H4 (cell line): ENCODE measurements at regions not wholly inside any gene's neighbourhood (a gene's known extent, or its start where the extent isn't known, plus 50 kb on each side); places are given as distances from the start of the nearest gene placed in this dataset.
"Not testable (repeated sequence)": the region's sequence is repeated elsewhere in the genome, so short reads cannot be mapped to it uniquely, and the experiment has no call there.

Experiments used
- DNase-seq: peaks from one replicate; pipeline ENCODE4 v3.0.0-alpha.2; 2015; ENCODE audit warnings: low spot score

GRCh38 chr3:109995377-109995776, 658.0 kb upstream of the DPPA4 start:
- DNase-seq = no peak

GRCh38 chr3:110001905-110002304, 664.6 kb upstream of the DPPA4 start:
- DNase-seq = not testable (repeated sequence)

- DNase-seq = no peak
Measured at GRCh38 chr3:110006913-110007312, 669.6 kb upstream of the DPPA4 start.

GRCh38 chr3:110015231-110015963, 678.1 kb upstream of the DPPA4 start:
- DNase-seq = no peak

- DNase-seq = no peak
Measured at GRCh38 chr3:110016235-110016815, 679.0 kb upstream of the DPPA4 start.

GRCh38 chr3:110017304-110017703, 680.0 kb upstream of the DPPA4 start:
- no peak for DNase-seq

- DNase-seq = no peak
Measured at GRCh38 chr3:110021659-110022058, 684.3 kb upstream of the DPPA4 start.

GRCh38 chr3:110023022-110023421, 685.7 kb upstream of the DPPA4 start:
- DNase-seq = not testable (repeated sequence)

GRCh38 chr3:110026421-110026820, 689.1 kb upstream of the DPPA4 start:
- no peak for DNase-seq

- peak; percentile 82 for DNase-seq
Measured at GRCh38 chr3:110027446-110028080, 690.2 kb upstream of the DPPA4 start.

- no peak for DNase-seq
Measured at GRCh38 chr3:110031975-110032374, 694.6 kb upstream of the DPPA4 start.

- no peak for DNase-seq
Measured at GRCh38 chr3:110059431-110059830, 722.1 kb upstream of the DPPA4 start.

- no peak for DNase-seq
Measured at GRCh38 chr3:110062716-110063115, 725.4 kb upstream of the DPPA4 start.

GRCh38 chr3:110063178-110063577, 725.8 kb upstream of the DPPA4 start:
- DNase-seq = no peak

- no peak for DNase-seq
Measured at GRCh38 chr3:110066206-110066605, 728.9 kb upstream of the DPPA4 start.

GRCh38 chr3:110067527-110067926, 730.2 kb upstream of the DPPA4 start:
- DNase-seq = no peak

- no peak for DNase-seq
Measured at GRCh38 chr3:110069761-110070160, 732.4 kb upstream of the DPPA4 start.

- no peak for DNase-seq
Measured at GRCh38 chr3:110070161-110070916, 733.0 kb upstream of the DPPA4 start.

GRCh38 chr3:110074095-110074494, 736.7 kb upstream of the DPPA4 start:
- DNase-seq = no peak

- no peak for DNase-seq
Measured at GRCh38 chr3:110077093-110077492, 739.7 kb upstream of the DPPA4 start.

GRCh38 chr3:110093411-110093810, 756.1 kb upstream of the DPPA4 start:
- no peak for DNase-seq

GRCh38 chr3:110093812-110094401, 756.6 kb upstream of the DPPA4 start:
- DNase-seq = no peak
